ENCODE measurements at regions not wholly inside any gene's neighbourhood (a gene's known extent, or its start where the extent isn't known, plus 50 kb on each side); places are given as distances from the start of the nearest gene placed in this dataset.

GRCh38 chr6:40722553-40723258, 135.5 kb upstream of the LRFN2 start:
- TF ChIP-seq CTCF (IDR thresholded peaks at IDR 0.05), result no peak
- no peaks in the 10 kb centered on the region for H3K9me3 ChIP-seq
- H3K4me3 ChIP-seq (ENCODE audit: low read depth in 1 of 2, low read length in 1 of 2), result no peak overlapping the region
- H3K27me3 ChIP-seq, result no peaks in the 10 kb centered on the region
- no peaks in the 10 kb centered on the region for H3K36me3 ChIP-seq
- H3K4me1 ChIP-seq (ENCODE audit: control insufficient read depth in 1 of 2, insufficient read depth in 1 of 2, low read depth in 1 of 2, low read length in 1 of 2), result no peaks in the 10 kb centered on the region
- H3K27ac ChIP-seq, result no peak overlapping the region

- Histone ChIP-seq H3K9me3 (no peaks in the 10 kb centered on the region), H3K27ac (no peak overlapping the region), H3K4me1 (ENCODE audit: control insufficient read depth in 1 of 2, insufficient read depth in 1 of 2, low read depth in 1 of 2, low read length in 1 of 2) (no peaks in the 10 kb centered on the region), H3K4me3 (ENCODE audit: low read depth in 1 of 2, low read length in 1 of 2) (no peak overlapping the region), H3K36me3 (no peaks in the 10 kb centered on the region), H3K27me3 (no peaks in the 10 kb centered on the region)
- no peak for TF ChIP-seq CTCF (IDR thresholded peaks at IDR 0.05)
Observed at GRCh38 chr6:40722091-40722490, 134.9 kb upstream of the LRFN2 start.

GRCh38 chr6:40721271-40721952, 134.2 kb upstream of the LRFN2 start:
- no peaks in the 10 kb centered on the region for H3K4me1 ChIP-seq (ENCODE audit: control insufficient read depth in 1 of 2, insufficient read depth in 1 of 2, low read depth in 1 of 2, low read length in 1 of 2)
- TF ChIP-seq CTCF (IDR thresholded peaks at IDR 0.05), result no peak
- no peak overlapping the region for H3K27ac ChIP-seq
- H3K4me3 ChIP-seq (ENCODE audit: low read depth in 1 of 2, low read length in 1 of 2), result no peak overlapping the region
- H3K27me3 ChIP-seq, result no peaks in the 10 kb centered on the region
- no peaks in the 10 kb centered on the region for H3K36me3 ChIP-seq
- H3K9me3 ChIP-seq, result no peaks in the 10 kb centered on the region

GRCh38 chr6:40720375-40720748, 133.2 kb upstream of the LRFN2 start:
- Histone ChIP-seq H3K4me1 (ENCODE audit: control insufficient read depth in 1 of 2, insufficient read depth in 1 of 2, low read depth in 1 of 2, low read length in 1 of 2) (no peaks in the 10 kb centered on the region), H3K36me3 (no peaks in the 10 kb centered on the region), H3K9me3 (no peaks in the 10 kb centered on the region), H3K4me3 (ENCODE audit: low read depth in 1 of 2, low read length in 1 of 2) (no peak overlapping the region), H3K27me3 (peaks cover 7% of the 10 kb centered on the region), H3K27ac (no peak overlapping the region)
- TF ChIP-seq CTCF (IDR thresholded peaks at IDR 0.05), result no peak

GRCh38 chr6:40719671-40720374, 132.7 kb upstream of the LRFN2 start:
- no peak for TF ChIP-seq CTCF (IDR thresholded peaks at IDR 0.05)
- H3K27me3 ChIP-seq, result peaks cover 12% of the 10 kb centered on the region
- no peak overlapping the region for H3K4me3 ChIP-seq (ENCODE audit: low read depth in 1 of 2, low read length in 1 of 2)
- no peaks in the 10 kb centered on the region for H3K4me1 ChIP-seq (ENCODE audit: control insufficient read depth in 1 of 2, insufficient read depth in 1 of 2, low read depth in 1 of 2, low read length in 1 of 2)
- H3K36me3 ChIP-seq, result no peaks in the 10 kb centered on the region
- H3K27ac ChIP-seq, result no peak overlapping the region
- H3K9me3 ChIP-seq, result no peaks in the 10 kb centered on the region

All from neutrophil (primary cell).